ENCODE measurements at regions not wholly inside any gene's neighbourhood (a gene's known extent, or its start where the extent isn't known, plus 50 kb on each side); places are given as distances from the start of the nearest gene placed in this dataset.

- no peak for TF ChIP-seq CTCF (IDR thresholded peaks at IDR 0.05; ENCODE audit: insufficient read depth, low read length, poor library complexity, severe bottlenecking)
- no peak for TF ChIP-seq EZH2phosphoT487 (conservative IDR thresholded peaks at IDR 0.05; ENCODE audit: low read length)
Measured at GRCh38 chr5:168177831-168178450, 113.5 kb upstream of the WWC1 start.

All from SU-DHL-6 (cell line).